ENCODE measurements at regions not wholly inside any gene's neighbourhood (a gene's known extent, or its start where the extent isn't known, plus 50 kb on each side); places are given as distances from the start of the nearest gene placed in this dataset.

GRCh38 chr14:34243401-34243800, 218.6 kb downstream of the SPTSSA start:
- DNase-seq (ENCODE audit: low spot score): no peak
- TF ChIP-seq CTCF (IDR thresholded peaks at IDR 0.05; ENCODE audit: extremely low read depth, insufficient read depth, missing control alignments): no peak
- in situ Hi-C loops (cut with MboI; ENCODE audit: low pct_unique_long_range_greater_than_20kb, low sequenced_read_pairs, unreplicated experiment): loop anchor here (25.0 kb wide), 1 partner anchor 406 kb away; no protein-coding TSS in a partner anchor

GRCh38 chr14:34243001-34243400, 219.0 kb downstream of the SPTSSA start:
- TF ChIP-seq CTCF (IDR thresholded peaks at IDR 0.05; ENCODE audit: extremely low read depth, insufficient read depth, missing control alignments): no peak
- DNase-seq (ENCODE audit: low spot score): no peak
- in situ Hi-C loops (cut with MboI; ENCODE audit: low pct_unique_long_range_greater_than_20kb, low sequenced_read_pairs, unreplicated experiment): loop anchor here (25.0 kb wide), 1 partner anchor 406 kb away; no protein-coding TSS in a partner anchor

- in situ Hi-C loops (cut with MboI; ENCODE audit: low pct_unique_long_range_greater_than_20kb, low sequenced_read_pairs, unreplicated experiment): loop anchor here (25.0 kb wide), 1 partner anchor 404 kb away; no protein-coding TSS in a partner anchor
Observed at GRCh38 chr14:34241185-34241711, 220.8 kb downstream of the SPTSSA start.

GRCh38 chr14:34238610-34239009, 223.4 kb downstream of the SPTSSA start:
- no peak for DNase-seq (ENCODE audit: low spot score)
- no peak for TF ChIP-seq CTCF (IDR thresholded peaks at IDR 0.05; ENCODE audit: extremely low read depth, insufficient read depth, missing control alignments)
- in situ Hi-C loops (cut with MboI; ENCODE audit: low pct_unique_long_range_greater_than_20kb, low sequenced_read_pairs, unreplicated experiment): loop anchor here (25.0 kb wide), 1 partner anchor 401 kb away; no protein-coding TSS in a partner anchor

More at GRCh38 chr14:34241185-34241711, 220.8 kb downstream of the SPTSSA start:
- no peak for TF ChIP-seq CTCF (IDR thresholded peaks at IDR 0.05; ENCODE audit: extremely low read depth, insufficient read depth, missing control alignments)
- DNase-seq (ENCODE audit: low spot score): no peak

GRCh38 chr14:34237677-34238076, 224.4 kb downstream of the SPTSSA start:
- DNase-seq (ENCODE audit: low spot score): no peak
- no peak for TF ChIP-seq CTCF (IDR thresholded peaks at IDR 0.05; ENCODE audit: extremely low read depth, insufficient read depth, missing control alignments)
- in situ Hi-C loops (cut with MboI; ENCODE audit: low pct_unique_long_range_greater_than_20kb, low sequenced_read_pairs, unreplicated experiment): loop anchor here (25.0 kb wide), 1 partner anchor 400 kb away; no protein-coding TSS in a partner anchor

GRCh38 chr14:34237081-34237480, 225.0 kb downstream of the SPTSSA start:
- in situ Hi-C loops (cut with MboI; ENCODE audit: low pct_unique_long_range_greater_than_20kb, low sequenced_read_pairs, unreplicated experiment): loop anchor here (25.0 kb wide), 1 partner anchor 400 kb away; no protein-coding TSS in a partner anchor
- no peak for DNase-seq (ENCODE audit: low spot score)
- no peak for TF ChIP-seq CTCF (IDR thresholded peaks at IDR 0.05; ENCODE audit: extremely low read depth, insufficient read depth, missing control alignments)
